ENCODE measurements at regions not wholly inside any gene's neighbourhood (a gene's known extent, or its start where the extent isn't known, plus 50 kb on each side); places are given as distances from the start of the nearest gene placed in this dataset.

DNA sequence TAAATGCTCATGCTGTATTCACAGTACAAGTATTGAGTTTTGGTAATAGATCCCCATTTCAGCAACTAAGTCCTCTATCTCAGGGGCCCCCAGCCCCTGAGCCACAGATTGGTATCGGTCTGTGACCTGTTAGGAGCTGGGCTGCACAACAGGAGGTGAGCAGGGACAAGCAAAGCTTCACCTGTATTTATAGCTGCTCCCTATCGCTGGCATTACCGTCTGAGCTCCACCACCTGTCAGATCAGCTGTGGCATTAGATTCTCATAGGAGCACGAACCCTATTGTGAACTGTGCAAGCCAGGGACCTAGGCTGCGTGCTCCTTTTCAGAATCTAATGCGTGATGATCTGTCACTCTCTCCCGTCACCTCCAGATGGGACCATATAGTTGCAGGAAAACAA, 262.8 kb upstream of the UBE2E2 start:
- in situ Hi-C loops (cut with HindIII; ENCODE audit: low sequenced_read_pairs): no loop called here
- H3K4me3 ChIP-seq (ENCODE audit: low read depth, low read length): no peak overlapping the region
- TF ChIP-seq, protein P1, sequence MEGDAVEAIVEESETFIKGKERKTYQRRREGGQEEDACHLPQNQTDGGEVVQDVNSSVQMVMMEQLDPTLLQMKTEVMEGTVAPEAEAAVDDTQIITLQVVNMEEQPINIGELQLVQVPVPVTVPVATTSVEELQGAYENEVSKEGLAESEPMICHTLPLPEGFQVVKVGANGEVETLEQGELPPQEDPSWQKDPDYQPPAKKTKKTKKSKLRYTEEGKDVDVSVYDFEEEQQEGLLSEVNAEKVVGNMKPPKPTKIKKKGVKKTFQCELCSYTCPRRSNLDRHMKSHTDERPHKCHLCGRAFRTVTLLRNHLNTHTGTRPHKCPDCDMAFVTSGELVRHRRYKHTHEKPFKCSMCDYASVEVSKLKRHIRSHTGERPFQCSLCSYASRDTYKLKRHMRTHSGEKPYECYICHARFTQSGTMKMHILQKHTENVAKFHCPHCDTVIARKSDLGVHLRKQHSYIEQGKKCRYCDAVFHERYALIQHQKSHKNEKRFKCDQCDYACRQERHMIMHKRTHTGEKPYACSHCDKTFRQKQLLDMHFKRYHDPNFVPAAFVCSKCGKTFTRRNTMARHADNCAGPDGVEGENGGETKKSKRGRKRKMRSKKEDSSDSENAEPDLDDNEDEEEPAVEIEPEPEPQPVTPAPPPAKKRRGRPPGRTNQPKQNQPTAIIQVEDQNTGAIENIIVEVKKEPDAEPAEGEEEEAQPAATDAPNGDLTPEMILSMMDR (IDR thresholded peaks at IDR 0.05; ENCODE audit: low read depth, low read length): no peak
- DNase-seq (ENCODE audit: low read depth, low spot score): no peak

DNA sequence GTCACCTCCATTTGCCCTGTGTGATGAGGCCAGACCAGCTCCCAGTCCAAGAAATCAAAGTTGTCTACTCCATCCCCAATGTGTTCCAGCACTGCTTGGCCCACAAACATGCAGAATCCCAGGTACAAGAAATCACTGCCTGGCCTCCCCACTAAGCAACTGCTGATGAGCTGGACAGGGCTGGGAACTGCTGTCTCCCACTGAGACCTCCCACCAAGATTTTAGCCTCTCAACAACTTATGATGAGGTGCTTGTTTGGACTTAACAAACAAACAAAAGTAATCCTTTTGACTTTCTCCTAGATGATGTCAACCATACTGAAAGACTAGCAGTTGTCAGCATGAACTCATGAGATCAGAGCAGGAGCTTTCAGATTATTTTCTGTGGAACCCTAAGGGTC, 260.1 kb upstream of the UBE2E2 start:
- in situ Hi-C loops (cut with HindIII; ENCODE audit: low sequenced_read_pairs): no loop called here
- H3K4me3 ChIP-seq (ENCODE audit: low read depth, low read length): no peak overlapping the region
- TF ChIP-seq, protein P1 (IDR thresholded peaks at IDR 0.05; ENCODE audit: low read depth, low read length): no peak
- DNase-seq (ENCODE audit: low read depth, low spot score): no peak

DNA sequence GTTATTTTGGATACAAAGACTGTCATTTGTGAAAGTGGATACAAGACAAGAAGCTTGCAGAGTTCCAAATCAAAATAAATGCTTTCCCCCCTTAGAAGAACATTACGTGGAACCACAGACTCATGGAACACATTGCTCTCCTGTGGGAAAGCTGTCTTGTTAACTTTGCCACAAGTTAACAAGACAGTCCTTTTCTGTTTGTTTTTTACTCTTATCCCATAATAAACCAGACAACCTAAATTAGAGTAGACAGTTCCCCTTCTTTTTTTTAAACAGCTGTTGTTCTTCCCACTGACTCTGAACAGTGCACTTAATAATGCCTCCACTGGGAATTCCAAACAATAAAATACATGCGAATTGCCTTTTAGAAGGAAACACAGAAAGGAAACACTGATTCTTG, 255.3 kb upstream of the UBE2E2 start:
- in situ Hi-C loops (cut with HindIII; ENCODE audit: low sequenced_read_pairs): no loop called here
- H3K4me3 ChIP-seq (ENCODE audit: low read depth, low read length): no peak overlapping the region
- no peak for DNase-seq (ENCODE audit: low read depth, low spot score)
- TF ChIP-seq, protein P1 (IDR thresholded peaks at IDR 0.05; ENCODE audit: low read depth, low read length): no peak

DNA sequence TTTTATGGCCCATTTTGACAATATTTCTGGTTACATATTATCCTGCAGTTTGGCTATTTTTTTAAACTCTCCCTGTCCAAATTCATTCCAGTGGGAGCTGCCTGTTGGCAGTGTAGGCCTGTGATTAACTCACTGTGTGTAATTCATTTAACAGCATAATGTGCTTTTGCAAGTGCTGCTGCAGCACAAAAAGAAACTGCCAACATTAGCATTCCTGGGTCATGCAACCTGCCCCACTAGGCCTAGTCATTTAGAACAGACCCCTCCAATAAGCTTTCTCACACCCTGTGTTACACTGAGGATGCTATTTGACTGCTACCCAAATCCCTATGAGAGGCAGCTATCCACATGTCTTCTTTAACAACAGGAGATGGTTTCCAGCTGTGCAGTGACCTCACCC, 251.2 kb upstream of the UBE2E2 start:
- in situ Hi-C loops (cut with HindIII; ENCODE audit: low sequenced_read_pairs): no loop called here
- DNase-seq (ENCODE audit: low read depth, low spot score): no peak
- H3K4me3 ChIP-seq (ENCODE audit: low read depth, low read length): no peak overlapping the region
- TF ChIP-seq, protein P1 (IDR thresholded peaks at IDR 0.05; ENCODE audit: low read depth, low read length): no peak

DNA sequence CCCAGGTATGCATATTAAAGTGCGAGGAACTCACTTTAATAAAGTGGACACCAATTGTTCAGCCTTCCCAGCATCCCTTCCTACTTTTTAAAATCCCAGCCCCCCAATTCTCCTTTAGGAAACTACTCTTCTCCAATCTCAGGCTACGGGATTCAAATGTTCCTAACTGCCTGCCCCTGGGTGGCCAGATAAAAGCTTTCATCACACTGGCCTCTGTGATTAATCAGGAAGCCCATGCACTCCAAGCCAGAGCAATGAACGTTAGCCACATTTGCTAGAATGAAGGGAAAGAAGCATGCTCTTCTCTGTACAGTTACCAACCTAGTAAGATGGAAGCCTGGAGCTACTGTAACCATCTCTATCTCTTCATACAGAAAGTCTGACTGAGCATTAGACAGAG, 250.3 kb upstream of the UBE2E2 start:
- in situ Hi-C loops (cut with HindIII; ENCODE audit: low sequenced_read_pairs): no loop called here
- TF ChIP-seq, protein P1 (IDR thresholded peaks at IDR 0.05; ENCODE audit: low read depth, low read length): no peak
- no peak for DNase-seq (ENCODE audit: low read depth, low spot score)
- H3K4me3 ChIP-seq (ENCODE audit: low read depth, low read length): no peak overlapping the region

DNA sequence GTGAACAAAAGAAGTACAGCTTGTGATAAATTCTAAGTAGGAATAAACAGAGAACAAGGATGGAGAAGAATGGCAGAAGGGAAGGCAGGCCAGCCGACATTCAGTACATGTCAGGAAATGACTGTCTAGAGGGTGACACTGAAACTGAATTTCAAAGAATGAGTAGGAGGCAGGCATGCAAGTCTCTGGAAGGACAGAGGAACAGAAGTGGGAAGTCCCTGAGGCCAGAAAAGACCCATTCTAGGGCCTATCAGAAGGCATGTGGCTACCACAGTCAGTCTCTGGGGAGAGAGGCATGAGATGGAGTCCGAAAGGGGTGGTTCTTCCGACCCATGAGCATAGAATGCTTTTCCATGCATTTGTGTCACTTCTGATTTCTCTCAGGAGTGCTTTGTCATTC, 243.5 kb upstream of the UBE2E2 start:
- in situ Hi-C loops (cut with HindIII; ENCODE audit: low sequenced_read_pairs): no loop called here
- DNase-seq (ENCODE audit: low read depth, low spot score): no peak
- TF ChIP-seq, protein P1 (IDR thresholded peaks at IDR 0.05; ENCODE audit: low read depth, low read length): no peak
- H3K4me3 ChIP-seq (ENCODE audit: low read depth, low read length): no peak overlapping the region

All from astrocyte of the spinal cord (primary cell).